HepG2 (cell line): ENCODE measurements at regions not wholly inside any gene's neighbourhood (a gene's known extent, or its start where the extent isn't known, plus 50 kb on each side); places are given as distances from the start of the nearest gene placed in this dataset.

Experiments
- DZIP1 ChIP-seq: sonication (generic); formaldehyde crosslinking; IDR thresholded peaks from 2 replicates; pipeline ENCODE4 v1.5.0; 2020; ENCODE audit warnings: mild to moderate bottlenecking, missing genetic modification reagents
- TCF12 ChIP-seq, 2 experiments: fragments of 450-650 bp in 1 of 2; sonication (generic) in 1 of 2; formaldehyde crosslinking in 1 of 2; IDR thresholded peaks; 2 replicates each; pipeline versions ENCODE4 v1.6.1 to v1.8.0; 2017 to 2022; ENCODE audit warnings: antibody characterized with exemption in 1 of 2, mild to moderate bottlenecking in 1 of 2, missing genetic modification reagents in 1 of 2, moderate library complexity in 1 of 2
- TF ChIP-seq, protein P1 (sequence below): sonication (generic); formaldehyde crosslinking; IDR thresholded peaks from 2 replicates; pipeline ENCODE4 v1.5.0; 2020; ENCODE audit warnings: mild to moderate bottlenecking, missing genetic modification reagents, moderate library complexity

DNA sequence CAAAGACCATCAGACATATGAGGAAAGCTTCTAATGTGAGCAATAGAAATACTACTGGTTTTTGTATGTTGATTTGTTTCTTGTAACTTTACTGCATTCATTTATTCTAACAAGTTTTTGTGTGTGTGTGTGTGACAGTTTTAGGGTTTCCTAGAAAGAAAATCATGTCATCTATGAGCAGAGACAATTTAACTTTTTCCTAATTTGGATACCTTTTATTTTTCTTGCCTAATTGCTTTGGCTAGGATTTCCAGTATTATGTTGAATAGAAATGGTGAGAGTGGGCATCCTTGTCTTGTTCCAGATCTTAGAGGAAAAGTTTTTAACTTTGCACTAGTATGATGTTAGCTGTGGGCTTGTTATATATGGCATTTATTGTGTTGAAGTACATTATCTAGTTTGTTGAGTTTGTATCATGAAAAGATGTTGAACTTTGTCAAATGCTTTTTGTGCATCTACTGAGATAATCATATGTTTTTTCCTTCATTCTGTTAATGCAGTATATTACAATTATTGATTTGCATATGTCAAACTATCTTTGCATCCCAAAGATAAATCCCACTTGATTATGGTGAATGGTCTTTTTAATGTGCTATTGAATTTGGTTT is 117.3 kb upstream of the CDC42EP3 start:
- TF ChIP-seq TCF12 (IDR thresholded peaks at IDR 0.05) (no peak), TCF12 (CRISPR knock-in tag; IDR thresholded peaks at IDR 0.05) (no peak), DZIP1 (CRISPR knock-in tag) (no peak)
- TF ChIP-seq, protein P1, sequence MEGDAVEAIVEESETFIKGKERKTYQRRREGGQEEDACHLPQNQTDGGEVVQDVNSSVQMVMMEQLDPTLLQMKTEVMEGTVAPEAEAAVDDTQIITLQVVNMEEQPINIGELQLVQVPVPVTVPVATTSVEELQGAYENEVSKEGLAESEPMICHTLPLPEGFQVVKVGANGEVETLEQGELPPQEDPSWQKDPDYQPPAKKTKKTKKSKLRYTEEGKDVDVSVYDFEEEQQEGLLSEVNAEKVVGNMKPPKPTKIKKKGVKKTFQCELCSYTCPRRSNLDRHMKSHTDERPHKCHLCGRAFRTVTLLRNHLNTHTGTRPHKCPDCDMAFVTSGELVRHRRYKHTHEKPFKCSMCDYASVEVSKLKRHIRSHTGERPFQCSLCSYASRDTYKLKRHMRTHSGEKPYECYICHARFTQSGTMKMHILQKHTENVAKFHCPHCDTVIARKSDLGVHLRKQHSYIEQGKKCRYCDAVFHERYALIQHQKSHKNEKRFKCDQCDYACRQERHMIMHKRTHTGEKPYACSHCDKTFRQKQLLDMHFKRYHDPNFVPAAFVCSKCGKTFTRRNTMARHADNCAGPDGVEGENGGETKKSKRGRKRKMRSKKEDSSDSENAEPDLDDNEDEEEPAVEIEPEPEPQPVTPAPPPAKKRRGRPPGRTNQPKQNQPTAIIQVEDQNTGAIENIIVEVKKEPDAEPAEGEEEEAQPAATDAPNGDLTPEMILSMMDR: no peak
